Large intestine (tissue), 3 donors: ENCODE measurements at regions not wholly inside any gene's neighbourhood (a gene's known extent, or its start where the extent isn't known, plus 50 kb on each side); places are given as distances from the start of the nearest gene placed in this dataset.
"Not testable (repeated sequence)": the region's sequence is repeated elsewhere in the genome, so short reads cannot be mapped to it uniquely, and the experiment has no call there.

Experiments used
- DNase-seq, 2 donors: peaks; one replicate each; pipeline versions ENCODE4 v3.0.0 to v3.0.0-alpha.2; 2013
- H3K27ac ChIP-seq: one replicate; pipeline ENCODE4 v1.5.1; 2013; ENCODE audit warnings: low read length
- H3K27me3 ChIP-seq: 2 replicates; pipeline ENCODE4 v1.6.1; 2013; ENCODE audit warnings: low read length; ENCODE audit not compliant: control insufficient read depth, insufficient read depth
- H3K36me3 ChIP-seq: 2 replicates; pipeline ENCODE4 v1.6.1; 2013; ENCODE audit warnings: low read length; ENCODE audit not compliant: control insufficient read depth, insufficient read depth
- H3K4me1 ChIP-seq: one replicate; pipeline ENCODE4 v1.6.1; 2013; ENCODE audit warnings: low read length; ENCODE audit not compliant: control insufficient read depth, insufficient read depth
- H3K4me3 ChIP-seq: one replicate; pipeline ENCODE4 v1.5.1; 2013; ENCODE audit warnings: low read length
- H3K9me3 ChIP-seq: one replicate; pipeline ENCODE4 v1.6.1; 2013; ENCODE audit warnings: mild to moderate bottlenecking, low read depth, low read length, moderate library complexity; ENCODE audit not compliant: control insufficient read depth
- WGBS: methylation state at CpG from one replicate; pipeline ENCODE4 v1.1.5; 2013; ENCODE audit warnings: low lambda C conversion rate; ENCODE audit not compliant: insufficient coverage; 5-methylcytosine and 5-hydroxymethylcytosine counted together

- H3K36me3 ChIP-seq, H3K9me3 ChIP-seq, H3K27ac ChIP-seq, H3K4me3 ChIP-seq, H3K4me1 ChIP-seq, DNase-seq, H3K27me3 ChIP-seq: not testable (repeated sequence)
- no CpG with 5 or more reads among the region's 8 CpGs for WGBS
Measured at GRCh38 chr2:110287817-110288216, 75.5 kb upstream of the MTLN start.

GRCh38 chr2:110287253-110287652 lies 74.9 kb upstream of the MTLN start:
- not testable (repeated sequence) for DNase-seq, H3K4me3 ChIP-seq, H3K9me3 ChIP-seq, H3K27me3 ChIP-seq, H3K4me1 ChIP-seq, H3K36me3 ChIP-seq, H3K27ac ChIP-seq
- WGBS: no CpG with 5 or more reads among the region's 3 CpGs

GRCh38 chr2:110285002-110285401 lies 72.7 kb upstream of the MTLN start:
- H3K4me1 ChIP-seq, H3K27me3 ChIP-seq, H3K4me3 ChIP-seq, DNase-seq, H3K9me3 ChIP-seq, H3K36me3 ChIP-seq, H3K27ac ChIP-seq: not testable (repeated sequence)
- no CpG with 5 or more reads among the region's 8 CpGs for WGBS

GRCh38 chr2:110280804-110281203 lies 68.5 kb upstream of the MTLN start:
- not testable (repeated sequence) for H3K27me3 ChIP-seq, H3K4me1 ChIP-seq, H3K4me3 ChIP-seq, DNase-seq, H3K9me3 ChIP-seq, H3K36me3 ChIP-seq, H3K27ac ChIP-seq
- no CpG with 5 or more reads among the region's 4 CpGs for WGBS

- not testable (repeated sequence) for H3K27ac ChIP-seq, H3K9me3 ChIP-seq, H3K27me3 ChIP-seq, H3K4me1 ChIP-seq, H3K4me3 ChIP-seq, H3K36me3 ChIP-seq, DNase-seq
- WGBS: no CpG with 5 or more reads among the region's 6 CpGs
Measured at GRCh38 chr2:110277054-110277453, 64.7 kb upstream of the MTLN start.

GRCh38 chr2:110276092-110276491 lies 63.7 kb upstream of the MTLN start:
- whole genome bisulfite sequencing: no CpG with 5 or more reads among the region's 2 CpGs
- not testable (repeated sequence) for H3K27me3 ChIP-seq, H3K4me1 ChIP-seq, H3K4me3 ChIP-seq, H3K27ac ChIP-seq, H3K36me3 ChIP-seq, H3K9me3 ChIP-seq, DNase-seq

GRCh38 chr2:110269674-110270073 lies 57.3 kb upstream of the MTLN start:
- not testable (repeated sequence) for DNase-seq, H3K4me1 ChIP-seq, H3K27me3 ChIP-seq, H3K9me3 ChIP-seq, H3K36me3 ChIP-seq, H3K27ac ChIP-seq, H3K4me3 ChIP-seq
- no CpG with 5 or more reads among the region's 9 CpGs for WGBS

GRCh38 chr2:110267828-110268407 lies 55.6 kb upstream of the MTLN start:
- H3K9me3 ChIP-seq, H3K36me3 ChIP-seq, H3K4me1 ChIP-seq, H3K27ac ChIP-seq, H3K4me3 ChIP-seq, DNase-seq, H3K27me3 ChIP-seq: not testable (repeated sequence)
- no CpG with 5 or more reads among the region's 17 CpGs for WGBS

- not testable (repeated sequence) for DNase-seq, H3K4me1 ChIP-seq, H3K9me3 ChIP-seq, H3K27me3 ChIP-seq, H3K4me3 ChIP-seq, H3K27ac ChIP-seq, H3K36me3 ChIP-seq
- WGBS: no CpG with 5 or more reads among the region's 1 CpG
Measured at GRCh38 chr2:110264804-110265203, 52.5 kb upstream of the MTLN start.

GRCh38 chr2:110264076-110264681 lies 51.8 kb upstream of the MTLN start:
- H3K9me3 ChIP-seq, H3K36me3 ChIP-seq, H3K27ac ChIP-seq, H3K27me3 ChIP-seq, H3K4me1 ChIP-seq, H3K4me3 ChIP-seq, DNase-seq: not testable (repeated sequence)
- no CpG with 5 or more reads among the region's 3 CpGs for WGBS

GRCh38 chr2:110263462-110263861 lies 51.1 kb upstream of the MTLN start:
- not testable (repeated sequence) for H3K4me3 ChIP-seq

More at GRCh38 chr2:110263462-110263861, 51.1 kb upstream of the MTLN start:
- H3K9me3 ChIP-seq, H3K36me3 ChIP-seq, H3K4me1 ChIP-seq, H3K27ac ChIP-seq, H3K27me3 ChIP-seq, DNase-seq: not testable (repeated sequence)
- no CpG with 5 or more reads among the region's 2 CpGs for WGBS
